ENCODE measurements at regions not wholly inside any gene's neighbourhood (a gene's known extent, or its start where the extent isn't known, plus 50 kb on each side); places are given as distances from the start of the nearest gene placed in this dataset.

DNA sequence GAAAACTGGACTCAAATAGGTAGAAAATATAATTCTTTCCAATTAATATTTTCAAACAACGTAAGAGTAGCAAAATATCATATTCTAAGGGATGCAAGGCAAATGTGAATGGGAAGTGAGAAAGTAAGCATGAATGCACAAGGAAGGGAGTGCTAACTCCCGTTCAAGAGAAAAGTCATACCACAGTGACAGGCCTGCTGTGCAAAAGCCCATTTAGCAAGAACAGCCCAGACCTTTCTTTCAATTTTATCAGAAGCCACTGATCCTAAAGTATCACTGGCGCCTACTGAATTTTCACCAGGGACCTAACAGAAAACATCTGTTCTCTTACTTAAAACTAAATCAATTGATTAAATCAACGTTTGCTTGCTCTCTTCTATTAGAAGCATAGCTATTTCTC lies 157.9 kb upstream of the DKK2 start:
- no peak for TF ChIP-seq EZH2 (IDR thresholded peaks at IDR 0.05; ENCODE audit: low read depth)
- TF ChIP-seq, protein P1, sequence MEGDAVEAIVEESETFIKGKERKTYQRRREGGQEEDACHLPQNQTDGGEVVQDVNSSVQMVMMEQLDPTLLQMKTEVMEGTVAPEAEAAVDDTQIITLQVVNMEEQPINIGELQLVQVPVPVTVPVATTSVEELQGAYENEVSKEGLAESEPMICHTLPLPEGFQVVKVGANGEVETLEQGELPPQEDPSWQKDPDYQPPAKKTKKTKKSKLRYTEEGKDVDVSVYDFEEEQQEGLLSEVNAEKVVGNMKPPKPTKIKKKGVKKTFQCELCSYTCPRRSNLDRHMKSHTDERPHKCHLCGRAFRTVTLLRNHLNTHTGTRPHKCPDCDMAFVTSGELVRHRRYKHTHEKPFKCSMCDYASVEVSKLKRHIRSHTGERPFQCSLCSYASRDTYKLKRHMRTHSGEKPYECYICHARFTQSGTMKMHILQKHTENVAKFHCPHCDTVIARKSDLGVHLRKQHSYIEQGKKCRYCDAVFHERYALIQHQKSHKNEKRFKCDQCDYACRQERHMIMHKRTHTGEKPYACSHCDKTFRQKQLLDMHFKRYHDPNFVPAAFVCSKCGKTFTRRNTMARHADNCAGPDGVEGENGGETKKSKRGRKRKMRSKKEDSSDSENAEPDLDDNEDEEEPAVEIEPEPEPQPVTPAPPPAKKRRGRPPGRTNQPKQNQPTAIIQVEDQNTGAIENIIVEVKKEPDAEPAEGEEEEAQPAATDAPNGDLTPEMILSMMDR (conservative IDR thresholded peaks at IDR 0.05), result no peak
